Prostate gland (tissue), 2 donors: ENCODE measurements at regions not wholly inside any gene's neighbourhood (a gene's known extent, or its start where the extent isn't known, plus 50 kb on each side); places are given as distances from the start of the nearest gene placed in this dataset.

Experiments
- CTCF ChIP-seq, 4 experiments: fragments of 200-600 bp in 2 of 4; fragments of 450-650 bp in 2 of 4; sonication (generic) in 2 of 4; IDR thresholded peaks; 1 replicate in 3 of 4; 2 replicates in 1 of 4; pipeline ENCODE4 v1.5.1; 2016 to 2019; ENCODE audit warnings: antibody characterized with exemption in 4 of 4, mild to moderate bottlenecking in 2 of 4, moderate library complexity in 2 of 4
- POLR2A ChIP-seq: fragments of 450-650 bp; IDR thresholded peaks from one replicate; pipeline ENCODE4 v1.6.1; 2016; ENCODE audit warnings: antibody characterized with exemption, mild to moderate bottlenecking

- no peak for TF ChIP-seq CTCF (IDR thresholded peaks at IDR 0.05)
- no peak for TF ChIP-seq POLR2A
These were observed 318.4 kb upstream of the ZNF608 start for GRCh38 chr5:125064621-125065438.
